Stomach (tissue), 4 donors: ENCODE measurements at regions not wholly inside any gene's neighbourhood (a gene's known extent, or its start where the extent isn't known, plus 50 kb on each side); places are given as distances from the start of the nearest gene placed in this dataset.
"Not testable (repeated sequence)": the region's sequence is repeated elsewhere in the genome, so short reads cannot be mapped to it uniquely, and the experiment has no call there.

Source experiments
- CTCF ChIP-seq, 7 experiments: fragments of 450-650 bp in 4 of 7; fragments of 200-600 bp in 3 of 7; sonication (generic) in 3 of 7; IDR thresholded peaks; one replicate each; pipeline ENCODE4 v1.5.1; 2016 to 2019; ENCODE audit warnings: antibody characterized with exemption in 7 of 7, control low read depth in 2 of 7, mild to moderate bottlenecking in 1 of 7
- POLR2A ChIP-seq, 4 donors: fragments of 450-650 bp; IDR thresholded peaks; one replicate each; pipeline ENCODE4 v1.6.1; 2016; ENCODE audit warnings: antibody characterized with exemption in 4 of 4, control low read depth in 2 of 4, mild to moderate bottlenecking in 1 of 4, moderate library complexity in 1 of 4

DNA sequence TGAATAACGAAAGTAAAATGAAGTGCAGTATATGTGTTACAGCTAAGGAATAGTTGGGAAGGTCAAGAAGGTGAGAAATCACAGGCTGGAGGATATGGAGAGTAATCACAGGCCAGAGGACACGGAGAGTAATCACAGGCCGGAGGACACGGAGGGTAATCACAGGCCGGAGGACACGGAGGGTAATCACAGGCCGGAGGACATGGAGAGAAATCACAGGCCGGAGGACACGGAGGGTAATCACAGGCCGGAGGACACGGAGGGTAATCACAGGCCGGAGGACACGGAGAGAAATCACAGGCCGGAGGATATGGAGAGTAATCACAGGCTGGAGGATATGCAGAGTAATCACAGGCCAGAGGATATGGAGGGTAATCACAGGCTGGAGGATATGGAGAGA is 121.8 kb downstream of the BRMS1L start:
- not testable (repeated sequence) for TF ChIP-seq CTCF, POLR2A (IDR thresholded peaks at IDR 0.05)
